ENCODE measurements at regions not wholly inside any gene's neighbourhood (a gene's known extent, or its start where the extent isn't known, plus 50 kb on each side); places are given as distances from the start of the nearest gene placed in this dataset.

- DNase-seq = no peak
Observed at GRCh38 chrX:109312757-109313156, 169.1 kb downstream of the GUCY2F start.

GRCh38 chrX:109310031-109310430, 171.9 kb downstream of the GUCY2F start:
- DNase-seq = no peak

- DNase-seq = no peak
Observed at GRCh38 chrX:109301177-109301576, 180.7 kb downstream of the GUCY2F start.

- no peak for DNase-seq
Observed at GRCh38 chrX:109300415-109300814, 181.5 kb downstream of the GUCY2F start.

GRCh38 chrX:109299091-109299490, 182.8 kb downstream of the GUCY2F start:
- no peak for DNase-seq

GRCh38 chrX:109294097-109294814, 187.6 kb downstream of the GUCY2F start:
- DNase-seq = no peak

- no peak for DNase-seq
Observed at GRCh38 chrX:109283870-109284269, 198.0 kb downstream of the GUCY2F start.

- DNase-seq = no peak
Observed at GRCh38 chrX:109281483-109282275, 200.2 kb downstream of the GUCY2F start.

- no peak for DNase-seq
Observed at GRCh38 chrX:109274806-109275205, 207.1 kb downstream of the GUCY2F start.

GRCh38 chrX:109270580-109271484, 211.1 kb downstream of the GUCY2F start:
- DNase-seq = no peak

GRCh38 chrX:109268340-109268739, 213.5 kb downstream of the GUCY2F start:
- no peak for DNase-seq

GRCh38 chrX:109266034-109266433, 215.9 kb downstream of the GUCY2F start:
- DNase-seq = no peak

GRCh38 chrX:109264878-109265277, 217.0 kb downstream of the GUCY2F start:
- no peak for DNase-seq

- DNase-seq = no peak
Observed at GRCh38 chrX:109261279-109261678, 220.6 kb downstream of the GUCY2F start.

- DNase-seq = no peak
Observed at GRCh38 chrX:109252789-109253188, 229.1 kb downstream of the GUCY2F start.

GRCh38 chrX:109218761-109219160, 263.1 kb downstream of the GUCY2F start:
- DNase-seq = no peak

GRCh38 chrX:109199726-109200125, 282.2 kb downstream of the GUCY2F start:
- no peak for DNase-seq

GRCh38 chrX:109190542-109190941, 291.3 kb downstream of the GUCY2F start:
- DNase-seq = no peak

GRCh38 chrX:109187473-109188168, 294.3 kb downstream of the GUCY2F start:
- DNase-seq = no peak

GRCh38 chrX:109186939-109187338, 294.9 kb downstream of the GUCY2F start:
- no peak for DNase-seq

GRCh38 chrX:109184506-109185139, 297.3 kb downstream of the GUCY2F start:
- DNase-seq = no peak

GRCh38 chrX:109172091-109172602, 309.7 kb downstream of the GUCY2F start:
- no peak for DNase-seq
